GM19324 (cell line): ENCODE measurements at regions not wholly inside any gene's neighbourhood (a gene's known extent, or its start where the extent isn't known, plus 50 kb on each side); places are given as distances from the start of the nearest gene placed in this dataset.
"Not testable (repeated sequence)": the region's sequence is repeated elsewhere in the genome, so short reads cannot be mapped to it uniquely, and the experiment has no call there.

ENCODE experiments used
- ATAC-seq: cut with Tn5 transposase; IDR thresholded peaks from one replicate; pipeline ENCODE4 v1.9.1; 2021; ENCODE audit warnings: mild to moderate bottlenecking, moderate library complexity; ENCODE audit not compliant: unreplicated experiment, low FRiP score

GRCh38 chr14:71237556-71237955 lies 330.3 kb downstream of the PCNX1 start:
- ATAC-seq = no peak

GRCh38 chr14:71238835-71239234 lies 331.6 kb downstream of the PCNX1 start:
- no peak for ATAC-seq

- ATAC-seq = no peak
These were observed 332.9 kb downstream of the PCNX1 start for GRCh38 chr14:71240171-71240570.

- no peak for ATAC-seq
These were observed 333.7 kb downstream of the PCNX1 start for GRCh38 chr14:71240866-71241520.

GRCh38 chr14:71242237-71242748 lies 335.0 kb downstream of the PCNX1 start:
- ATAC-seq = no peak

- no peak for ATAC-seq
These were observed 336.4 kb downstream of the PCNX1 start for GRCh38 chr14:71243697-71244096.

GRCh38 chr14:71244341-71244740 lies 337.1 kb downstream of the PCNX1 start:
- ATAC-seq = no peak

GRCh38 chr14:71245659-71246361 lies 338.6 kb downstream of the PCNX1 start:
- ATAC-seq = no peak

GRCh38 chr14:71246539-71246938 lies 339.3 kb downstream of the PCNX1 start:
- ATAC-seq = no peak

- no peak for ATAC-seq
These were observed 339.8 kb downstream of the PCNX1 start for GRCh38 chr14:71247106-71247505.

- ATAC-seq = no peak
These were observed 340.9 kb downstream of the PCNX1 start for GRCh38 chr14:71248194-71248593.

GRCh38 chr14:71250347-71250746 lies 343.1 kb downstream of the PCNX1 start:
- ATAC-seq = no peak

- ATAC-seq = no peak
These were observed 343.5 kb downstream of the PCNX1 start for GRCh38 chr14:71250791-71251190.

GRCh38 chr14:71254091-71254719 lies 346.9 kb downstream of the PCNX1 start:
- not testable (repeated sequence) for ATAC-seq

- ATAC-seq = no peak
These were observed 353.9 kb downstream of the PCNX1 start for GRCh38 chr14:71261206-71261605.

GRCh38 chr14:71262441-71262840 lies 355.2 kb downstream of the PCNX1 start:
- ATAC-seq = no peak

GRCh38 chr14:71264260-71264659 lies 357.0 kb downstream of the PCNX1 start:
- ATAC-seq = no peak

GRCh38 chr14:71267007-71267513 lies 359.8 kb downstream of the PCNX1 start:
- ATAC-seq = no peak

- no peak for ATAC-seq
These were observed 360.4 kb downstream of the PCNX1 start for GRCh38 chr14:71267691-71268090.

GRCh38 chr14:71270111-71270510 lies 362.9 kb downstream of the PCNX1 start:
- ATAC-seq = no peak
